Activated CD4-positive, alpha-beta memory T cell treated with anti-CD3 and anti-CD28 coated beads, Interleukin-2, amount 10 ng/mL, durations not matched to agents 7 days and 5 days (primary cell): ENCODE measurements at regions not wholly inside any gene's neighbourhood (a gene's known extent, or its start where the extent isn't known, plus 50 kb on each side); places are given as distances from the start of the nearest gene placed in this dataset.

Experiments used
- CTCF ChIA-PET: fragments of 350-600 bp; sonication (Branson Sonifier 250); formaldehyde crosslinking; loops from one replicate; lab custom pipeline; 2021; ENCODE audit warnings: antibody characterized with exemption, inconsistent platforms; lab: Charles Lee
- POLR2A ChIA-PET: fragments of 350-600 bp; sonication (Branson Sonifier 250); formaldehyde crosslinking; loops from one replicate; lab custom pipeline; 2021; ENCODE audit warnings: antibody characterized with exemption; lab: Charles Lee
- DNase-seq: peaks from one replicate; pipeline ENCODE4 v3.0.0-alpha.2; 2020
- H3K27ac Mint-ChIP-seq: one replicate; pipeline ENCODE4 v1.8.0; 2021; ENCODE audit warnings: mild to moderate bottlenecking, mixed read lengths
- H3K27me3 Mint-ChIP-seq: one replicate; pipeline ENCODE4 v1.8.0; 2021; ENCODE audit warnings: mixed read lengths
- H3K36me3 Mint-ChIP-seq: one replicate; pipeline ENCODE4 v1.8.0; 2021; ENCODE audit warnings: low read depth, mixed read lengths
- H3K4me1 Mint-ChIP-seq: one replicate; pipeline ENCODE4 v1.8.0; 2021; ENCODE audit warnings: mixed read lengths
- H3K4me3 Mint-ChIP-seq: one replicate; pipeline ENCODE4 v1.8.0; 2021; ENCODE audit warnings: mild to moderate bottlenecking, mixed read lengths
- H3K9me3 Mint-ChIP-seq: one replicate; pipeline ENCODE4 v1.8.0; 2021; ENCODE audit warnings: mixed read lengths

DNA sequence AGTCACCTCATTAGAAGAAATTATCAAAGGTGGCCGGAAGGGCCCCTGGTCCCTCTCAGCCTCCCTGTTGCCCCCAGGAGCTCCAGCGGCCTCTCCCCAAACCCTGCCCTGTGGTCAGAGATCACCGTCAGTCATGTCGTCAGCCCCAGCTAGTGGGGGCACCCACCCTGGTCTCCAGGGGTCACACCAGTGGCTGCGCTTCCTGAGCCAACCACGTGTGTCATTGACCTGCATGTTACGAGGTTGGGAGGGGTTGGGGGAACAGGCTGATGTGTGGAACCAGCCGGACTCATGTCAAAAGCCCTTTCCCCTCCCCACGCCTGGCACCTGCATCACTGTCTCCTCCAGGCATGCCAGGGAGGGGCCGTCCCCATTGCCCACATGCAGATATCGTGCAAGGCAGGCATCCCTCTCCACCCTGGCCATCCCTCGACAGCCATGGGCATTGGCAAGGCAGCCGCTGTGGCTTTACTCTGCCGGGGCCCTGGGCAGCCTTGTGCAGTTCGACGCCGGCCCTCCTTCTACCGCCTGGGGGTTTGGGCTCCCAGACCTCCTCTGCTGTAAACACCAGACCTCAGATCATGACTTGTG lies 128.7 kb downstream of the CRYAA start:
- ChIA-PET CTCF (no interaction called here), POLR2A (no interaction called here)
- no peaks in the 10 kb centered on the region for H3K36me3 Mint-ChIP-seq
- peaks cover 7% of the 10 kb centered on the region for H3K27me3 Mint-ChIP-seq
- no peak overlapping the region for H3K27ac Mint-ChIP-seq
- H3K4me1 Mint-ChIP-seq: no peaks in the 10 kb centered on the region
- H3K4me3 Mint-ChIP-seq: no peak overlapping the region
- no peaks in the 10 kb centered on the region for H3K9me3 Mint-ChIP-seq
- no peak for DNase-seq

DNA sequence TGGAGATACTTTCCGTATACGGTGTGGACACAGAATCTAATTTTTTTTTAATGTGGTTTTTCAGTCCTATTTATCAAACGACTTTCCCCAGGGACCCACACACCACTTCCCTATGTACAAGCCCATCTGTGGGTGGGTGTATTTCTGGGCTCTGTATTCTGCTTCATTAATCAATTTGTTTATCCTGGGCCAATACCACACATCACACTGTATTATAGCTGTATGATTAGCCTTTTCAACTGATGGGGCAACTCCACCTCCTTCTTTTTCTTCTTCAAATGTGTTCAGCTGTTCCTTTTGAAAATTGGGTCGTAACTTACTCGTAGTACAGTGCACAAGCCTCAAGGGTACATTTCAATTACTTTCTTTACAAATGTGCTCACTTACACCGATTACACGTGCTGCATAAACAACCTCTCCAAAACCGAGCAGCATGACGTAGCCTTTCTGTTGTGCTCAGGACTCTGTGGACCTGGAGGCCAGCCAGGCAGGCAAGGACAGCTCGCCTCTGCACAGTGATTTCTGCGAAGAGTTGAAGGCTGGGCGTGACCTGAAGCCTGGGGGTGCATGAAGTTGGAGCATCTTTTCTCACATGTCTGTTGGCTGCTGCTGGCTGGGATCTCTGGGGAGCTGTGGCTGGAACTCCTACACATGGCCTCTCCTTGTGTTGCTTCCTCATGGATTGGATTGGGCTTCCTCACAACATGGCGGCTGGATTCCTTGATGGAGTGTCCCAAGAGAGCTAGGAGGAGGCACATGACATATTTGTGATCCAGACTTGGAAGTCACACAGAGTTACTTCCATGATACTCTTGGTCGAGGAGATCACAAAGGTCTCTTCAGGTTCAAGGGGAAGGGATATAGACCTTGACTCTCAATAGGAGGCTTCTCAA lies 126.5 kb downstream of the CRYAA start:
- ChIA-PET POLR2A (no interaction called here), CTCF (no interaction called here)
- Mint-ChIP-seq H3K4me1 (no peaks in the 10 kb centered on the region), H3K27ac (no peak overlapping the region), H3K4me3 (no peak overlapping the region), H3K36me3 (no peaks in the 10 kb centered on the region), H3K27me3 (peaks cover 7% of the 10 kb centered on the region), H3K9me3 (no peaks in the 10 kb centered on the region)
- no peak for DNase-seq

DNA sequence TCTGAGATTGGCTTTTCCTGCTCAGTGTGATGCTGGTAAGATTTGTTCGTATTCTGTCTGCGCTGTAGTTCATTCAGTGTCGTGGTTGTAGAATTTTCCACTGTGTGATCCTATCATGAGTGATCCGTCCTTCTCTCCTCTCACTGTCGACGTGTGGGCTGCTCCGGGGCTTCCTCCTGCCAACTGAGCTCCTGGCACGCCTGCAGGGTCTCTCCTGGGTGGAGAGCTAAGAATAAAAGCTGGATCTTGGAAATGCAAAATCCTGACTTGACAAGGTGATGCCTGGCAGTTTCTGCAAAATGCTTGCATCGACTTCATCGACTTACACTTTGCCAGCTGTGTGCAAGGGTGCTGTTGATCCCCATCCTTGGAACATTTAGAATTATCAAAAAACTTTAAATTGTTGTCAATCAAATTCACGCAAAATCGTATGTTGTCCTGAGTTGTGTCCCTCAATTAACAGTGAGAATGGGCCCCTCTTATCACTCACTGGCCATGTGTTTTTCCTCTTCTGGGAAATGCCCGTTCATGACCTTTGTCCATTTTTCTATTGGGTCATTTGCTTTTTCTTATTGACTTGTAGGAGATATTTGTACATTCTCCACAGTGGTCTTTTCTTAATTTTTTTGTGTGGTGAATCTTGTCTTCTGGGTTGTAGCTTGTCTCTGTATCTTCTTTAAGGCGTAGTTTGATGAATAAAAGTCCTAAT lies 125.5 kb downstream of the CRYAA start:
- CTCF ChIA-PET: no interaction called here
- H3K27ac Mint-ChIP-seq: no peak overlapping the region
- POLR2A ChIA-PET: no interaction called here

DNA sequence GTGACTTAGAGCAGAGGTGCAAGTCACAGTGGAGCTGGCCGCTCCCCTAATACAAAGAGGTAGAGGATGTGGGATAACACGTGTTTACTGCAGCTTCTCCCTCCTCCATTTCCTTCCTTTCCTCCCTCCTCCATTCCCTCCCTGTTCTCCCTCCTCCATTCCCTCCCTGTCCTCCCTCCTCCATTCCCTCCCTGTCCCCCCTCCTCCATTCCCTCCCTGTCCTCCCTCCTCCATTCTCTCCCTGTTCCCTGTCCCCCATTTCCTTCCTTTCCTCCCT lies 124.0 kb downstream of the CRYAA start:
- H3K27ac Mint-ChIP-seq: no peak overlapping the region
- H3K36me3 Mint-ChIP-seq: no peaks in the 10 kb centered on the region
- H3K4me3 Mint-ChIP-seq: no peak overlapping the region
- no peaks in the 10 kb centered on the region for H3K4me1 Mint-ChIP-seq
- no peak for DNase-seq
- H3K27me3 Mint-ChIP-seq: peaks cover 7% of the 10 kb centered on the region
- CTCF ChIA-PET: no interaction called here
- POLR2A ChIA-PET: no interaction called here
- no peaks in the 10 kb centered on the region for H3K9me3 Mint-ChIP-seq

More for the DNA sequence above, 125.5 kb downstream of the CRYAA start:
- no peaks in the 10 kb centered on the region for H3K36me3 Mint-ChIP-seq
- no peak overlapping the region for H3K4me3 Mint-ChIP-seq
- no peaks in the 10 kb centered on the region for H3K9me3 Mint-ChIP-seq
- no peak for DNase-seq
- H3K4me1 Mint-ChIP-seq: no peaks in the 10 kb centered on the region
- peaks cover 7% of the 10 kb centered on the region for H3K27me3 Mint-ChIP-seq

DNA sequence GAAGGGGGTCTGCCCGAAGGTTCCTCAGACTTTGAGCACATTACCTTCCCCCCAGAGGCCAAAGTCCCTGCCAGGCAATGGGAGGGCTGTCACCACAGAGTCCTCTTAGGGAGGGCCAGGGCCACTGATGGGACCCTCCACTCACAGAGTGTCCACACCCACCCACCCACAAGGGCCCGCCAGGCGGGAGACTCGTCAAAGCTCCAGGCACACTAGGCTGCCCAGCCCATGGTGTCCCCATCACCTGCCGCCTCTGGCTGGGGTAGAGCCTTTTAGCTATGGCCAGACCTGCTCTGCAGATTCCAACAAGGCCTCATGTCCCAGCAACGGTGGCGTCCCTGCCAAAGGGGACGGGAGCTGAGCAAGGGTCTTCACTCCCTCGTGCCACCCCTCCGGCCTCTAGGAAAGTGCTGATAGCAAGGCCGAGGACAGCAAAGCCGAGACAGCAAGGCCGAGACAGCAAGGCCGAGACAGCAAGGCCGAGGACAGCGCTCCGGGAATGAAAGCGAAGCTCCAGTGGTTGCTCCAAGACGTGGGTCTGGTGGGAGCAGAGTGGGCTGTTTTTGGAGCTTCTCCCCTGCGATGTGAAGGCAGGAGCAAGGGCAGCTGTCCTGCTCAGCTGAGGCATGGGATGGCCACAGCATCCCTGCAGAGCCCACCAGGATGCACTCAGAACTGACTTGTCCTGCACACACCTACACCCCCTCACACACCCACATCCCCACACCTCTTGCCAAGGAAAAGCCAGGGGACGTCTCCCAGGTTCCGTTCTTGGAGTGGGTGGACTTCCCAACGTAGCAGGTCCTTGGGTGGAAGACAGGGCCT lies 123.4 kb downstream of the CRYAA start:
- H3K36me3 Mint-ChIP-seq: no peaks in the 10 kb centered on the region
- H3K27me3 Mint-ChIP-seq: peaks cover 7% of the 10 kb centered on the region
- H3K4me1 Mint-ChIP-seq: peaks cover under 1% of the 10 kb centered on the region
- no peak overlapping the region for H3K27ac Mint-ChIP-seq
- CTCF ChIA-PET: no interaction called here
- H3K4me3 Mint-ChIP-seq: no peak overlapping the region
- DNase-seq: no peak
- no peaks in the 10 kb centered on the region for H3K9me3 Mint-ChIP-seq
- POLR2A ChIA-PET: no interaction called here

DNA sequence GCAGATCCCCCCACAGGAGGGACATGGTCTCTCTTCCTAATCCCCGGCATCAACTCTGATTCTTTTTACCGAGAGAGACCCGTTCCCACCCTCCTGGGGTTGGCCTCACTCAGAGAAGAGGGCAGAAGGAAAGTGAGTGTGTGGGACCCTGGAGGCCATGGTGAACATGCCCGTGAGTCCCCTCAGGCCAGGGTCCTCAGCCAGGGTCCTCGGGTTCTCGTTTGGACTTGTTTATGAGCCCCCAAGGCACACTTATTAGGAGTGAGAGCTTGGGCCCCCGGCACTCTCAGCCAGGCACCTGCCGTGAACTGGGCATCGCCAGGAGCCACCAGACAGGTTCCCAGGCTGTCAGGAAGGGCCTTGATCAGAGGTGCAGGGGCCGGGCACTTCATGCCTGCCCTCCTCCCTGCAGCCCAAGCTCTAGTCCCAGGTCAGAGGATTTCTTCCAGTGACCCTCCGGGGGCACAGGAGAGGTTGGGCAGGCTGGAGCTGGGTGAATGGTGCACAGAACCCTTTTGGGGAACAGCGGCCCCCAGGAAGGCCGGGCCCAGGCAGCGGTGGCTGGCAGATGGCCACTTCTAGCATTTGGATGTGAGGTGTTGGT lies 122.6 kb downstream of the CRYAA start:
- CTCF ChIA-PET: no interaction called here
- Mint-ChIP-seq H3K9me3 (no peaks in the 10 kb centered on the region), H3K27me3 (peaks cover 7% of the 10 kb centered on the region), H3K36me3 (no peaks in the 10 kb centered on the region), H3K27ac (no peak overlapping the region), H3K4me1 (peaks cover 4% of the 10 kb centered on the region), H3K4me3 (no peak overlapping the region)
- POLR2A ChIA-PET: no interaction called here
- no peak for DNase-seq

DNA sequence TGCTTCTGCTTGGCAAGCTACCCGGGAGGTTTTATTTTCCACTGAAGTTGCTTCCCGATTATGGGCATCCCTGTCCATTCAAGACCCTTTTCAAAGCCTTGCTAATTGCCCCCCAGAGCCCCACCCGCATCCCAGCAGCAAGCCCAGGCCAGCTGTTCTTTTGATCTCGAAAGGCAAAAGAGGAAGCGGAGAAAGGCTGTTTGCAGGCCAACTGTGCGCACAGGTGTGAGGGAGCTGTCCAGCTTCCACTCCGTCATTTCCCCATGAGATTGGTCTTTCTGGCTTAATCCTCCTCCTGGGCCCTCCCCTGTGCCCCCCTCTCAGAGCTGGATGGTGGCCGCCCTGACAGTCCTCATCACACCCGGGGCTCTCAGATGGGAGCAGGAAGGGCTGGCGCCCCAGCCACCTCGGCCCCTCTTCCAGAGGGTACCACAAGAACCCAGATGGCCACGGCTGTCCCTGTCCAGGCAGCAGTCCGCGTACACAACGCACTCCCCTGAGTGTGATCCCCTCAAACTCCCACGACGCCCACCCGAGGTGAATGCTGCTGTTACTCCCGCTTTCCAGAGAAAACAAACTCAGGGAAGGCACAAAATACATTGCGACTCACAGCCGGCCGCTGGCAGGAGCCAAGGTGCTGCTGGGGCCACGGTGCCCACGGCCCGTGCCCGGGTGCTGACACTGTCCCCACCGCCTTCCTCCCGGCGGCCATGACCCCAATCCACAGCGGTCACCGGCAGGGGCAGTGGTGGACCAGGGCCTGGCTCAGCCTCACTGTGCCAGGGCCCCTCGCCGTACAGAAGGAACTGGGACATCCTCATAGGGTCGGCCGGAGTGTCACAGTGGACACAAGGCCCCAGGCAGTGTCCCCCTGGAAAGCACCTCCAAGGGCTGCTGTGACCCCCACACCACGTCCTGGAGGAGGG lies 121.9 kb downstream of the CRYAA start:
- Mint-ChIP-seq H3K36me3 (no peaks in the 10 kb centered on the region), H3K4me1 (peaks cover 4% of the 10 kb centered on the region), H3K27ac (no peak overlapping the region), H3K4me3 (no peak overlapping the region), H3K27me3 (peaks cover 6% of the 10 kb centered on the region), H3K9me3 (no peaks in the 10 kb centered on the region)
- ChIA-PET POLR2A (no interaction called here), CTCF (no interaction called here)
- DNase-seq: no peak

DNA sequence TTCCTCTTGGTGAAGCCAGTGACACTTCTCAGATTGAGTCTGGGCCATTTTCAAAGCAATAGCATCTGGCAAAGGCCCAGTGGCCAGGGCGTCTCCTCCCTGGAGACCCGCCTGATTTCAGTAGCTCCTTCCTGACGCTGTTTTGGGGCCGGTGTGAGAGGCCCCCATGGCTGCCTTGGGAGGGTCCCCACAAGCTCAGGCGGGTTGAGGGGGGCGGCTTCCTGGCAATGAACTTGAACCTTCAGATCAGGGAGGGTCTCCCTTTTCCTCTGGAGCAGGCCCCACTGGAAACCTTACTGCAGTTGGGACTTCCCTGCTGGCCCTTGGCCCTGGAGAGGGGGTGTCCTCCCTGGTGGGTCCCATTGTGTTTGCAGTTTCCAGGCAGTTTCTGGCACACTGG lies 121.2 kb downstream of the CRYAA start:
- Mint-ChIP-seq H3K27ac (no peak overlapping the region), H3K9me3 (no peaks in the 10 kb centered on the region), H3K4me3 (no peak overlapping the region), H3K27me3 (no peaks in the 10 kb centered on the region), H3K4me1 (peaks cover 4% of the 10 kb centered on the region), H3K36me3 (no peaks in the 10 kb centered on the region)
- DNase-seq: no peak
- ChIA-PET POLR2A (no interaction called here), CTCF (no interaction called here)

DNA sequence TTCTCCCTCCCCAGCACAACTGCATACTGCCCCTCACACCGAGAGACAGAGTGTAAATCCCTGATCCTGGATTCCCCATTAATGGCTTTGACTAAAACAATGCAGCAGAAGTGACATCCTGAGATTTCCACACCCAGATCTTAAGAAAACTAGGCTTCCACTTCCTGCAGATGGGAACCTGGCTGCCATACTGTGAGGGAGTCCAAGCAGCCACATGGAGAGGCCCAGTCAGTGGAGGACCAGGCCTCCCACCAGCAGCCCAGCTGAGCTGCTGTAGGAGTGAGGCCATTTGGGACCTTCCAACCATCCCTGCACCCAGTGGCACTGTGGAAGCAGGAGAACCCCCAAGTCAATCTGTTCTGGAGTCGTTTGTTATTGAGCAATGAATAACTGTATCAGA lies 120.6 kb downstream of the CRYAA start:
- H3K36me3 Mint-ChIP-seq: no peaks in the 10 kb centered on the region
- H3K27ac Mint-ChIP-seq: no peak overlapping the region
- POLR2A ChIA-PET: no interaction called here
- no peak overlapping the region for H3K4me3 Mint-ChIP-seq
- no peaks in the 10 kb centered on the region for H3K27me3 Mint-ChIP-seq
- CTCF ChIA-PET: no interaction called here
- DNase-seq: no peak
- peaks cover 4% of the 10 kb centered on the region for H3K4me1 Mint-ChIP-seq
- H3K9me3 Mint-ChIP-seq: no peaks in the 10 kb centered on the region

DNA sequence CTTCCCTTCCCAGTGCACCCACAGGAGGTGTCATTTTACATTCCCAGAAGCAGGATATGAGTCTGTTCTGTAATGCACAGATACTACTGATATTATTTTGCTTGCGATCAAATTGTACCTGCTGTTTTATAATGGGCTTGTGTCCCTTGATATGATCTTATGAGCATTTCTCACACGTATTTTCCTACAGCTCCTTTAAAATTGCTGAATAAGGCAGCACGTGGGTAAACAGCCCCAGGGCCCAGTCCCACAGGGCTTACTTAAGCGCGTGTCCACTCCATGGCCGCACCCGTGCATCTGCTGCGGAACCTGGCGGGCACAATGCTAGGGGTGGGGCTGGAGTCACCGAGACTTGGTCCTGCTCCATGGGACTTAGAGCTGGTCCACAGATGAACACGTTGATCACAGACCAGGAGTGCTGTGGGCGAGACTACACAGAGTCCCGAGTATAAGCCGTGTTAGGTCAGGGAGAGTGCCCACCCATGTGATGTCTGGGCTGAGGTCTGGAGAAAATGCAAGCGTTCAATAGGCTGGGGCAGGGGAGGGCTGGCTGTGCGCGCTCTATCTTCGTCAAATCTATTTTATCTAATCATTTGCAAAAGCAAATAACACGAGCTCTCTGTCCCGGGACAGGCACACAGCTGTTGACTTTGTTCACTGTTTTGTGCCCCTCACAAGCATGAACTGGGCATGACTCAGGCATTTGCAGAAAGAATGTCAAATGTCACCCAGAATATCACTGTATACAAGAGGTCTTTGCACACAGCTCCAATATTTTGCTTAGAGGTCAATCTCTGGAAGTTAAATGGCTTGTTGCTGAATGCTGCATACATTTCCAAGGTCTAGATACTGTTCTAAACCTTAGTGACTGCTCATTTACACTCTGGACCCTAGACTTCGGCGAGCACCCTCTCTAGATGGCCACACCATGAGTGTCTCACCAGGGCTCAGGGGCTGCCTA lies 119.3 kb downstream of the CRYAA start:
- Mint-ChIP-seq H3K27me3 (no peaks in the 10 kb centered on the region), H3K4me1 (peaks cover 4% of the 10 kb centered on the region), H3K27ac (no peak overlapping the region), H3K9me3 (no peaks in the 10 kb centered on the region), H3K4me3 (no peak overlapping the region), H3K36me3 (no peaks in the 10 kb centered on the region)
- POLR2A ChIA-PET: no interaction called here
- CTCF ChIA-PET: no interaction called here
- DNase-seq: no peak

DNA sequence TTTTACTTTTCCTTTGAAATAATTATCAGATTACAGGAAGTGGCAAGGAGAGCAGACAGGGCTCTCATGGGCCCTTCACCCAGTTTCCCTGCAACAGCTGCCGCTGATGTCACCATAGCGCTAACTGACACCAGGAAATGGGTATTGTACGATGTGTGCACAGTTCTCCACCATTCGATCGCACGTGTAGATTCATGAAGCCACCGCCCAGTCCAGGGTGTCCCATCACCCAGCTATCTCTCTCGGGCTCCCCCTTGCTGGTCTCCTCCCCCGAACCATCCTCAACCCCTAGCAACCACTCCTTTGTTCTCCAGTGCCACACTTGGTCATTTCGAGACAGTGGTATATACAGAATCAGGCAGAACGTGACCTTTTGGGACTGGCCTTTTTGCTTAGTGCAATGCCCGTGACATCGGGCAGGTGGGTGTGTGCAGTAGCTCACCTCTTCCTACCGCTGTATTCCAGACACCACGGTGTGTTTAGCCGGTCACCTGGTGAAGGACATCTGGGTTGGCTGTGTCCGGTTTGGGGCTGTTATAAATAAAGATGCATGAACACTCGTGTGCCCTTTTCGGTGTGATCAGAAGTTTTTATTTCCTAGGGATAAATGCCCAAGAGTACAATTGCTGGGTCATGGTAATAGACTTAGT lies 118.4 kb downstream of the CRYAA start:
- peaks cover 4% of the 10 kb centered on the region for H3K4me1 Mint-ChIP-seq
- DNase-seq: peak; percentile 24
- H3K27ac Mint-ChIP-seq: no peak overlapping the region
- no peaks in the 10 kb centered on the region for H3K9me3 Mint-ChIP-seq
- no peaks in the 10 kb centered on the region for H3K36me3 Mint-ChIP-seq
- POLR2A ChIA-PET: no interaction called here
- no peak overlapping the region for H3K4me3 Mint-ChIP-seq
- H3K27me3 Mint-ChIP-seq: no peaks in the 10 kb centered on the region
- CTCF ChIA-PET: no interaction called here
